ENCODE measurements at regions not wholly inside any gene's neighbourhood (a gene's known extent, or its start where the extent isn't known, plus 50 kb on each side); places are given as distances from the start of the nearest gene placed in this dataset.

GRCh38 chr1:172972258-172972657, 78.5 kb downstream of the TNFSF18 start:
- no peak for TF ChIP-seq CTCF (IDR thresholded peaks at IDR 0.05; ENCODE audit: insufficient read depth, missing control alignments)
- DNase-seq (ENCODE audit: insufficient read length, low spot score) = no peak
- no peak for FAIRE-seq

- FAIRE-seq (no peak), DNase-seq (ENCODE audit: insufficient read length, low spot score) (no peak)
Measured at GRCh38 chr1:172973424-172973823, 77.3 kb downstream of the TNFSF18 start.

GRCh38 chr1:172976222-172977041, 74.3 kb downstream of the TNFSF18 start:
- DNase-seq (ENCODE audit: insufficient read length, low spot score) = no peak
- no peak for TF ChIP-seq CTCF (IDR thresholded peaks at IDR 0.05; ENCODE audit: insufficient read depth, missing control alignments)
- FAIRE-seq = no peak

More at GRCh38 chr1:172973424-172973823, 77.3 kb downstream of the TNFSF18 start:
- TF ChIP-seq CTCF (IDR thresholded peaks at IDR 0.05; ENCODE audit: insufficient read depth, missing control alignments) = no peak

GRCh38 chr1:172977296-172978017, 73.3 kb downstream of the TNFSF18 start:
- FAIRE-seq = no peak
- DNase-seq (ENCODE audit: insufficient read length, low spot score) = no peak
- no peak for TF ChIP-seq CTCF (IDR thresholded peaks at IDR 0.05; ENCODE audit: insufficient read depth, missing control alignments)

GRCh38 chr1:172978595-172978994, 72.1 kb downstream of the TNFSF18 start:
- no peak for TF ChIP-seq CTCF (IDR thresholded peaks at IDR 0.05; ENCODE audit: insufficient read depth, missing control alignments)
- FAIRE-seq = no peak
- DNase-seq (ENCODE audit: insufficient read length, low spot score) = no peak

GRCh38 chr1:172979828-172980227, 70.9 kb downstream of the TNFSF18 start:
- FAIRE-seq (no peak), DNase-seq (ENCODE audit: insufficient read length, low spot score) (no peak)
- no peak for TF ChIP-seq CTCF (IDR thresholded peaks at IDR 0.05; ENCODE audit: insufficient read depth, missing control alignments)

GRCh38 chr1:172980456-172980855, 70.3 kb downstream of the TNFSF18 start:
- no peak for TF ChIP-seq CTCF (IDR thresholded peaks at IDR 0.05; ENCODE audit: insufficient read depth, missing control alignments)
- FAIRE-seq (no peak), DNase-seq (ENCODE audit: insufficient read length, low spot score) (no peak)

Measured in D721Med (cell line).